Eye (tissue), 1 donor: ENCODE measurements at regions not wholly inside any gene's neighbourhood (a gene's known extent, or its start where the extent isn't known, plus 50 kb on each side); places are given as distances from the start of the nearest gene placed in this dataset.

Experiments
- DNase-seq: peaks from one replicate; pipeline ENCODE4 v3.0.0-alpha.2; 2015

GRCh38 chr2:136363470-136363869 is 245.5 kb upstream of the CXCR4 start:
- no peak for DNase-seq

GRCh38 chr2:136362676-136363390 is 244.9 kb upstream of the CXCR4 start:
- no peak for DNase-seq

- DNase-seq: no peak
These were observed 243.6 kb upstream of the CXCR4 start for GRCh38 chr2:136361521-136361920.

- DNase-seq: no peak
These were observed 242.8 kb upstream of the CXCR4 start for GRCh38 chr2:136360790-136361189.

- no peak for DNase-seq
These were observed 241.4 kb upstream of the CXCR4 start for GRCh38 chr2:136359121-136359965.

- no peak for DNase-seq
These were observed 240.6 kb upstream of the CXCR4 start for GRCh38 chr2:136358576-136358975.

- DNase-seq: peak; percentile 64
These were observed 239.0 kb upstream of the CXCR4 start for GRCh38 chr2:136357007-136357380.

GRCh38 chr2:136356125-136357006 is 238.4 kb upstream of the CXCR4 start:
- DNase-seq: peak; percentile 50

GRCh38 chr2:136351684-136352083 is 233.7 kb upstream of the CXCR4 start:
- DNase-seq: no peak

- DNase-seq: peak; percentile 28
These were observed 230.0 kb upstream of the CXCR4 start for GRCh38 chr2:136347981-136348380.

GRCh38 chr2:136344339-136344738 is 226.4 kb upstream of the CXCR4 start:
- peak; percentile 25 for DNase-seq

- DNase-seq: peak; percentile 29
These were observed 224.2 kb upstream of the CXCR4 start for GRCh38 chr2:136342138-136342537.

GRCh38 chr2:136334967-136335366 is 217.0 kb upstream of the CXCR4 start:
- DNase-seq: no peak

- peak; percentile 90 for DNase-seq
These were observed 214.6 kb upstream of the CXCR4 start for GRCh38 chr2:136332436-136333095.

GRCh38 chr2:136331226-136331625 is 213.3 kb upstream of the CXCR4 start:
- no peak for DNase-seq

- DNase-seq: peak; percentile 67
These were observed 210.4 kb upstream of the CXCR4 start for GRCh38 chr2:136328207-136328795.

GRCh38 chr2:136327162-136327852 is 209.4 kb upstream of the CXCR4 start:
- DNase-seq: peak; percentile 31

GRCh38 chr2:136325844-136326331 is 207.9 kb upstream of the CXCR4 start:
- DNase-seq: no peak

- DNase-seq: no peak
These were observed 207.0 kb upstream of the CXCR4 start for GRCh38 chr2:136324966-136325365.

GRCh38 chr2:136323935-136324334 is 206.0 kb upstream of the CXCR4 start:
- DNase-seq: no peak

- DNase-seq: no peak
These were observed 205.2 kb upstream of the CXCR4 start for GRCh38 chr2:136323195-136323594.
